ENCODE measurements at regions not wholly inside any gene's neighbourhood (a gene's known extent, or its start where the extent isn't known, plus 50 kb on each side); places are given as distances from the start of the nearest gene placed in this dataset.

- Histone ChIP-seq H3K9ac (ENCODE audit: insufficient read depth in 1 of 2, low read length in 2 of 2) (no peak overlapping the region), H3K36me3 (ENCODE audit: control insufficient read depth in 4 of 4, insufficient read depth in 4 of 4, low read length in 4 of 4) (no peaks in the 10 kb centered on the region), H3K9me3 (ENCODE audit: control insufficient read depth in 4 of 4, insufficient read depth in 3 of 4, low read length in 3 of 4) (peaks cover 0 to 2% (median 0%) of the 10 kb centered on the region in 4 donors), H3K4me3 (no peak overlapping the region), H3K27me3 (ENCODE audit: control insufficient read depth in 3 of 3, insufficient read depth in 3 of 3, low read length in 2 of 3) (peaks cover 0 to 4% (median 0%) of the 10 kb centered on the region in 3 donors), H3K4me1 (ENCODE audit: control insufficient read depth in 5 of 5, insufficient read depth in 5 of 5, low read length in 5 of 5) (no peaks in the 10 kb centered on the region), H3K27ac (ENCODE audit: low read depth in 1 of 2, low read length in 1 of 2) (no peak overlapping the region)
- no peak for TF ChIP-seq CTCF (IDR thresholded peaks at IDR 0.05; ENCODE audit: control extremely low read depth, extremely low read depth)
- WGBS, 2 donors = 82 to 84% methylated on average over 22 of the region's 22 CpGs
- ATAC-seq (ENCODE audit: insufficient read depth, low FRiP score) = no peak
- no peak for DNase-seq
Measured at GRCh38 chr10:131621784-131622624, 278.8 kb upstream of the PPP2R2D start.

- Histone ChIP-seq H3K9me3 (ENCODE audit: control insufficient read depth in 4 of 4, insufficient read depth in 3 of 4, low read length in 3 of 4) (peaks cover 0 to 2% (median 0%) of the 10 kb centered on the region in 4 donors), H3K27ac (ENCODE audit: low read depth in 1 of 2, low read length in 1 of 2) (no peak overlapping the region), H3K36me3 (ENCODE audit: control insufficient read depth in 4 of 4, insufficient read depth in 4 of 4, low read length in 4 of 4) (no peaks in the 10 kb centered on the region), H3K27me3 (ENCODE audit: control insufficient read depth in 3 of 3, insufficient read depth in 3 of 3, low read length in 2 of 3) (peaks cover 0 to 4% (median 0%) of the 10 kb centered on the region in 3 donors), H3K9ac (ENCODE audit: insufficient read depth in 1 of 2, low read length in 2 of 2) (no peak overlapping the region), H3K4me3 (no peak overlapping the region), H3K4me1 (ENCODE audit: control insufficient read depth in 5 of 5, insufficient read depth in 5 of 5, low read length in 5 of 5) (no peaks in the 10 kb centered on the region)
- WGBS, 2 donors = 90 to 92% methylated on average over 24 to 26 of the region's 26 CpGs
- no peak for TF ChIP-seq CTCF (IDR thresholded peaks at IDR 0.05; ENCODE audit: control extremely low read depth, extremely low read depth)
- DNase-seq = no peak
- ATAC-seq (ENCODE audit: insufficient read depth, low FRiP score) = no peak
Measured at GRCh38 chr10:131625041-131625440, 275.8 kb upstream of the PPP2R2D start.

- no peak for ATAC-seq (ENCODE audit: insufficient read depth, low FRiP score)
- no peak for TF ChIP-seq CTCF (IDR thresholded peaks at IDR 0.05; ENCODE audit: control extremely low read depth, extremely low read depth)
- Histone ChIP-seq H3K4me3 (no peak overlapping the region), H3K27me3 (ENCODE audit: control insufficient read depth in 3 of 3, insufficient read depth in 3 of 3, low read length in 2 of 3) (peaks cover 0 to 1% (median 0%) of the 10 kb centered on the region in 3 donors), H3K9me3 (ENCODE audit: control insufficient read depth in 4 of 4, insufficient read depth in 3 of 4, low read length in 3 of 4) (peaks cover 0 to 2% (median 0%) of the 10 kb centered on the region in 4 donors), H3K36me3 (ENCODE audit: control insufficient read depth in 4 of 4, insufficient read depth in 4 of 4, low read length in 4 of 4) (no peaks in the 10 kb centered on the region), H3K27ac (ENCODE audit: low read depth in 1 of 2, low read length in 1 of 2) (no peak overlapping the region), H3K9ac (ENCODE audit: insufficient read depth in 1 of 2, low read length in 2 of 2) (no peak overlapping the region), H3K4me1 (ENCODE audit: control insufficient read depth in 5 of 5, insufficient read depth in 5 of 5, low read length in 5 of 5) (no peaks in the 10 kb centered on the region)
- WGBS, 2 donors = 92 to 93% methylated on average over 11 of the region's 11 CpGs
- DNase-seq = no peak
Measured at GRCh38 chr10:131626274-131626673, 274.5 kb upstream of the PPP2R2D start.
